Stimulated activated CD8-positive, alpha-beta memory T cell treated with anti-CD3 and anti-CD28 coated beads, Interleukin-4, amount 100 ng/mL, for 48 hours (primary cell): ENCODE measurements at regions not wholly inside any gene's neighbourhood (a gene's known extent, or its start where the extent isn't known, plus 50 kb on each side); places are given as distances from the start of the nearest gene placed in this dataset.

Experiments
- DNase-seq: peaks from one replicate; pipeline ENCODE4 v3.0.0-alpha.2; 2020

DNA sequence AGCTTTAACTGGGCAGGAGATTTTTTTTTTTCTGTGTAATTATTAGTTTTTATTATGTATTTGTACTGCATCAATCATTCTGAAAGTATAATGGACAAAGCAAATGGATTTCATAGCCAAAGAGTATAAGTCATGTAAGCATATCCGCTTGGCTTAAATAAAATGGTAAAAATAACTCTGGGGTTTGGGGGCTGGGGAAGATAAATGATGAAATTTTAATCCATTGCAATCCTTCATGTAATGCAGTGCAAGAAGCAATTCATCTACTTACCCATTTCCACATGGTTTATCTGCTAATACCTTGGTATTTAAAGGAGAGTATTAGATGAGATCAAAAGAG is 781.4 kb downstream of the QKI start:
- DNase-seq = no peak

DNA sequence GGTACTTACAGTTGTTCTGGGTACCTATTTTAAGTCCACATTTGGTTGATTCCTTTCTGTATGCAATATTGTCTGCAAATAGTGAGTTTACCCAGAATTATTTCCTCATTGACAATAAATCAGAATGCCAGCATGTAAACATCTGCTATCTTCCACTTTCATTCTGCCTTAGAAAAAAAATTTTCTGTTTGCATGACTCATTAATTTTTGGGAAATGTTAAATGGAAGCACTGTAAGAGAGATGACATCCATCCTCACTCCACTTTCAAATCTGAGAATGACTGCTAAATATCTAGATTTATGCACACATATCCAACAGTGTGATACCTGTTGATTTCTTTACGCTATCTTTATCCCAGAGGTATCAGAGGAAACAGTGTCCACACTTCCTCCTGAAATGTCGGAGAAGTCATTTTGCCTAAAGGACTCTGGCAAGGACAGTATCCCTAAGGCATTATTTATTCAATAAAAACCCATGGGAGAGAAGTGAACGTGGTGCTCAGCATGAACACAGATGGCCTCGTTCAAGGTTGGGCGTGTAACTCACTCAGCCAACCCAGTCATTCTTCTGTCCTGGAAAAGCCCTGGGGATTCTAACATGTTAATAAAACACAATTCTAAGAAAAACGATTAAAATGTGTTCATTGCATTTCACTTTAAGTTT is 780.9 kb downstream of the QKI start:
- no peak for DNase-seq

DNA sequence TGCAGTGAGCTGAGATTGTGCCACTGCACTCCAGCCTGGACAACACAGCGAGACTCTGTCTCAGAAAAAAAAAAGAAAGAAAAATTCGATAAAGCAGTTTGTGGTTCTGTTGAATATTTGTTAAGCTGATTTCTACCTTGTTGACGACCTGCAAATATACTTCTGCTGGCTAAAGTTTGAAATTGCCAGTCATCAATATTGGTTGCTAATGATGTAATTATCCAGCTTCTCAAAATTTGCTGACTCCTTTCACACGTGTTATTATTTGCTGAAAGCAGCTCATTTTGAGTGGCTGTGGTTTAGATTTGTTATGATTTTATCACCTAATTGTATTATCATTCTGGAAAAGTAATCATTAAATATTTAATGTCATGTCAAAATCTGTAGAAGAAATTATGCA is 774.3 kb downstream of the QKI start:
- no peak for DNase-seq

DNA sequence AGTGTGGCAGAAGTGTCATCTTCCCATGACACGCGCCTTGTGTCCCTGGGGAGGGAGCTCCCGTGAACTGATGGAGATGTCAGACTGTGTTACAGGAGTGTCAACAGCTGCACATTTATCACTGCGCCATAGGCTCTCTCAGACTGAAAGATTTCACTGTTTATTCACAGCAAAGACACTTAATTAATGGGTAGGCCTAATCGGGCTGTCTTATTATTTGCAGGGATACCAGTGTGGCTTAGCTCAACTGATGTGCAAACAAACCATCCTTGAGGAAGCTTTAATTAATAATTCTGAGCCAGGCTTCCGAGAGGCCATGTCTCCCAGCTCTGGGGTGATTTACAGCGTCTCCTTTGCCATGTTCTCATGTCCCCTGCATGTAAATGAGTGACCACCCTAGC is 771.0 kb downstream of the QKI start:
- DNase-seq = no peak

DNA sequence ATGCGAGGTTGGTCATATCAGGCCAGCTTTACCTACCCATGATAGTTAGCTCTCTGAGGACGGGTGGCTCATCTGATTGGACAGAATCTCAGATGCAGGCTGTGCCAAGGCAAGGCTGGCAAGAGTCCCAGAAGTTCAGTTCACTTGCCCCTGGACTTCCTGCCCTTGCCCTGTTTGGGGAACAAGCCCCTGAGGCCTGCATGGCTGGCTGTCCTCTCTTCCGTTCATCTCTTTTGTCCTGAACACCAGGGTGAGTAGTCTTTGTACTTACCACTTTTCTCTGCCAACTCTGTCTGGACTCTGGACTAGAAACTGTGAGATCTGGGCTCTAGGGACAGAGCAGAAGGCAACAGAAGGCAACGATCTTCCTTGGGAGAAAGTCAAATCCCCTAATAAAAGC is 769.9 kb downstream of the QKI start:
- no peak for DNase-seq

DNA sequence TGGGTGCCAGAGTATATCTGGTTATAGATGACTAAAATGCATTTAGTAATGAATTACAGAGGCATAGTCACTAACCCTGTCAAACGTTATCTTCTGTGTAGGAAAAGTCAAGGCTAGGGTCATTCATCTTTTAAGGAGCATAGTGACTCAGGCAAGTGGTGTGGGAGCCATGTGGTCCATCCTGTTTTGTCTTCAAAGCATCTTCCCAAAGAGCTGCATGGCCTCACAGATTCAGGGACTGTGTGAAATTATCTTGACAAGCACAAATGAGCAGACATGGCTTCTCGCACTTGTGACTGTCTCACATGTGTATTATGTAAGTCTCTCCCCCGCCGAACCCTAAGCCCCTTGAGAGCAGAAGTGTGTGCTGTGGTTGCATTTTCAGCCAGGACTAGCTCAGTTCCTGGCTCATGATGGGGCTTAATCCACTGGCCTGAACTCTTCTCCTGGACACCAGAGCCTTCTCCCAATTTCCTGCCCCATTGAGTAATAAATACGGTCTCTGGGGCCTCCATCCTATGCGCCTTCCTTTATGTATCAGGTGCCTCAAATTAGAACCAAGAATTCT is 769.1 kb downstream of the QKI start:
- no peak for DNase-seq

DNA sequence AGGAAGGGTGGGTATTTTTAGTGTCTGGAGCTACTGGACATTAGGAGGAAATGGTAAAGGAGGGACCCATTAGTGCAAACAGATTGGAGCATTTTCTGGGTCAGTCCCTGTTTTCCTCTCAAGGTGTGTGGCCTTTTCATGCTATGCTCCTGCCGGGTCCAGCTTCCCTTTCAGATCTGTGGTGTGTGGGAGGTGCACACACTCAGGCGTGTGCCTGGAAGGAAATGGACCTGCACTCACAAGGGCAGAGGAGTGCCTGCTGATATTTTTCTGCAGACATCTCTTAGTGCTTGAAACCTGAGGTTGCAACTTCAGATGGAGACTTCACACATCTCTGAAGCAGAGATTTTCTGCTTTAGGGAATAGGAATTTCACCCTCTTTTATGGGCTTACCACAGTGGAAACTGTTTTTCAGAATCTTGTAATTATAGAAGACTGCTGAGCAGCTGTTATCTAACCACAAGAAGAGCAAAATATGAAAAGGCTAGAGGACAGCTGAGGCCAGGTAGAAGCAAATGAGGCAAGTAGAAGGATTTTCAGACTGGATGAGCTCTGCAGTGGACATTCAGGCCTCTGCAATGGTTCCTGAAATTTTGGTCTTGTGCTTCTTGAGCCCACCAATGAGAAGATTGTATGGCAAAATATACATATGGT is 764.3 kb downstream of the QKI start:
- DNase-seq = no peak

DNA sequence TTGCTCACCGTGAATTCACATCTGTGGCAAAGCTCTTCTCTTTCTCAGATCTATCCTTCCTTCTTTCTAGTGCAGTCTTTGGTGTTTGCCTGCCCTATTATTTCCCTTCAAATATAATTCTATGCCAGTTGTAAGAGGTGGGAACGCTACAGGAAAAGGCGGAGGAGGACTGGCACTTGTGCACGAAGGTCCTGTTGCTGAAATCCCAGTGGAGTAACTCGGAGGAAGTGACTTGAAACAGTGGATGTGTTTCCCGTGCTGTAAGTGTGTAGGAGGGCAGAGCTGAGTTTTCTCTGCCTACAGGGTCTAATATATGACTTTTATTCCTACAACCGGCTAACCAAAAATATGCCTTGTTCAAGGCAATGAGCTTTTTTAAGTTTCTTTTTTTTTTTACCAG is 754.8 kb downstream of the QKI start:
- no peak for DNase-seq

DNA sequence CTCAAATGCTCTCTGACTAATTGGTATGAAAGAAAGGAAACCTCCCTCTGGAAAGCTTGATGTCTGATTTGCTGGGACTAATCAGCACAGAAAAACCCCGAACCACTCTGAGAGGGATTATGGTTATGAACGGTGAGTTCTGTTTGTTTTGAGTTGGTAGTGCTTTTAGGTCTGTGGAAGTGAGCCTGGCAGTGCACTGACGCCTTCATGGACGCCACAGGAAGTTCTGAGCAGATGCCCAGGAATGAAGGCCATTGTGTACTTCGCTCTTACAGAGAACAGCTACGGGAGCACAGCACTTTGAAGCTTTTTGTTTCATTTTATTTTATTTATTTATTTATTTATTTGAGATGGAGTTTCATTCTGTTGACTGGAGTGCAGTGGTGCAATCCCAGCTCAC is 754.1 kb downstream of the QKI start:
- DNase-seq = no peak

DNA sequence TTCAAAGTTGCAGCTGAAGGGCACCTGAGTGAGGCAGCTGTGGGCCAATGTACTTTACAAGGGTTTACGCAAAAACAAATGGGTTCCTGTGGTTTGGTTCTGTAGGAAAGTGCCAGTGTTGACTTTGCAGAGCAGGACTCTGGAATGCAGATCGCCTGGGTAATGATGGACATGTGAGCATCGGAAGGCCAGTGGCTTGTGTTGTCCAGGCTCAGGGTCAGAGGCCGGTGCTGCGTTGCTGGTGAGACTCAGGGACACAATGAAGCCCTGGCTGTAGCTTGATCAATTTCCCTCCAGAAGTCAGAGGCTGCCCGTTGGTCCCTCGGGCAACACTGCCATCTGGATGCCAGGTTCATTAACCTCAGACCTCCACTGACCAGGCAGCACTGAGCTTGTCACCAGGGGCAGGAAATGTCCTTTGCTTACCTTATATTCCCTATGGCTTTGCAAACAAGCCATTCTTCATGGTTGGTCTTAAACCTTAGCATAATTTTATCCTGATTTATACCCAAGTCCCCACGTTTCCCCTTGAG is 753.4 kb downstream of the QKI start:
- no peak for DNase-seq

DNA sequence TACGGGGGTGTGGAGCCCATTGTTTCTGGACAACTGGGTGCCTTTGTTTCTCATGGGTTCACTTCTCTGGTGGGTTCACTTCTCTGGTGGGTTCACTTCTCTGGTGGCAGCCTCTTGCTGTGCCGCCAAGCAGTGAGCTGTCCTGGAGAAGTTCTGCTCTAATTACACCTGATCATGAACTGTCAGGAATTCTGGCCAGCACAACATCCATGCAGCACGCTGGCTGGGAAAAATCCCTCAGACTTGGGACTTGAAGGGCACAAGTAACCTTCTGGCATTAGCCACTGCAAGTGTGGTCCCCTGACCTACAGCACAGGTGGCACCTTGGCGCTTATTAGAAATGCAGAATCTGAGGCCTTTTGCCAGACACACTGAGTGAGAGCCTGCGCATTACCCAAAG is 752.5 kb downstream of the QKI start:
- DNase-seq = no peak

DNA sequence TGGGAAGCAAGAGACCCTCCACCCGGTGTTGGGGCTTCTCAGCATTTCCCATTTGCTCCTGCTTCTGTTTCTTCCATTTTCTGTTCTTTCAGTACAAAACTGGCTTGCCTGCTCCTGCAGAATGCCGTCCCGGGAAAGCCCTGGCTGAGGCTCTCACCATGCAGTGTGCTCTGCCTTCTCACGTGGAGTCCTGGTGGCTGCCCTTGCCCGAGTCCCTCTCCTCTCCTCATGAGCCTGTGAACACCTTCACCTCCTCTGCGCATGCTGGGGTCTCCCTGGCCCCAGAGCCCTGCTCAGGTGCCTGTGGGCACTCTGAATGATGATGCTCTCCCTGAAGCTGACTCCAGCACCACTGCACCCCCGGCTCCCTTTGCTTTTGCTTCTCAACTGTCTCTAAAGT is 752.0 kb downstream of the QKI start:
- no peak for DNase-seq

DNA sequence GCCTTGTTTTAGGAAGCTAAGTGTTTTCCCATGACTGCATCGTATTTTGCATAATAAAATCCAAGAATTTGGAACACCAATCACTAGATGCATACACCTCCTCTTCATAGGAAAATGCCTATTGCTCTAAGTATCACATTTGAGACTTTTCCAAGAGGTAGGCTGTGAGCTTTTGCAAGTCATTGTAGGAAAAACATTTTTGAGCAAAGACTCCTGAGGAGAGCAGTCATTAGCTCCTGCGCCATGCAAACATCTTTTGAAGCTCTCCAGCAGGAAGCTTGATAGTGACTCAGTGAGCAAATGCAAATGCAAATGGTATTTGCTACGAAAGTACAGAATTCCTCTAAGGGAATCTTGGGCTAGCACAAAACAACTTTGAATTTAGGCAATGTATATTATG is 750.4 kb downstream of the QKI start:
- no peak for DNase-seq

DNA sequence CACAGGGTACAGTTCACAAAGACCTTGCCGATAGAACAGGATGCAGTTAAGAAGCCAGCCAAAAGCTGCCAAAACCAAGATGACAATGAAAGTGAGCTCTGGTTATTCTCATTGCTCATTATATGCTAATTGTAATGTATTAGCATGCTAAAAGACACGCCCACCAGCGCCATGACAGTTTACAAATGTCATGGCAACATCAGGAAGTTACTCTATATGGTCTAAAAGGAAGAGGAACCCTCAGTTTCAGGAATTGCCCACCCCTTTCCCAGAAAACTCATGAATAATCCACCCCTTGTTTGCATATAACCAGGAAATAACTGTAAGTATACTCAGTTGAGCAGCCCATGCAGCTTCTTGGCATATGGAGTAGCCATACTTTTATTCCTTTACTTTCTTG is 748.7 kb downstream of the QKI start:
- no peak for DNase-seq

DNA sequence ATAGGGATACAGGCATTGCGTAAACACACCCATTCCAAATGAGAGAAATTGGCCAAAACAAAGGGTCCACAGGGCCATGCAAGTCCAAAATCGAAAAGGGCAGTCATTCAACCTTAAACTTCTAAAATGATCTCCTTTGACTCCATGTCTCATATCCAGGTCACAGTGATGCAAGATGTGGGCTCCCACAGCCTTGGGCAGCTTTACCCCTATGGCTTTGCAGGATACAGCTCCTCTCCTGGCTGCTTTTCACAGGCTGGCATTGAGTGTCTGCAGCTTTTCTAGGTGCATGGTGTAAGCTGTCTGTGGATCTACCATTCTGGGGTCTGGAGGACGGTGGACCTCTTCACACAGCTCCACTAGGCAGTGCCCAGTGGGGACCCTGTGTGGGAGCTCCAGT is 744.5 kb downstream of the QKI start:
- no peak for DNase-seq

DNA sequence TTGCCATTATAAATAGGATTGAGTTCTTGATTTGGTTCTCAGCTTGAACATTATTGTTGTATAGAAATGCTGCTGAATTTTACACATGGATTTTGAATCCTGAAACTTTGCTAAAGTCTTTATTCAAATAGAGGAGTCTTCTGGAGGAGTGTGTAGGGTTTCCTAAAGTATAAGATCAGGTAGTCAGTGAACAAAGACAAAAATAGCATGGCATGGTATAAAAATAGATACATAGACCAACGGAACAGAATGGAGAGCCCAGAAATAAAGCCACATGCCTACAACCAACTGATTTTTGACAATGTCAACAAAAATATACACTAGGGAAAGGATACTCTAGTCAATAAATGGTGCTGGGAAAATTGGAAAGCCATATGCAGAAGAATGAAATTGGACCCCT is 740.1 kb downstream of the QKI start:
- DNase-seq = no peak

DNA sequence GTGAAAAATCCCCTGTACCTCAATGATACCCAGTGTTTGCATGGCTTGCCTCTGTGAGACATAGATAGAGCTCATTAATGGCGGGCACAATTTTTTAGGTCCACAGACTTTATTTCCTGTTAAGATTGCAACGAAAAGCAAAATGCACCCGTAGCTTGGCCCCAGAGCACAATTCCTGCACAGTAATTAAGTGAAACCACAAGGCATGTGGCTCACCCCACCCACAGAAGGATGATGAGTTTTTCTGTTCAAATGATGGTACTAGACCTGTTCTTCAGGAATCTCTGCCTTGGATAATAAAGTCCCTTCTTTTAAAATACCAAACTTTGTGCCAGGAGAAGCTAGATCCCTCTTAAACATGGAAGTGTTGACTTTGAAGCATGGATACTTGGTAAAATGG is 738.1 kb downstream of the QKI start:
- no peak for DNase-seq

DNA sequence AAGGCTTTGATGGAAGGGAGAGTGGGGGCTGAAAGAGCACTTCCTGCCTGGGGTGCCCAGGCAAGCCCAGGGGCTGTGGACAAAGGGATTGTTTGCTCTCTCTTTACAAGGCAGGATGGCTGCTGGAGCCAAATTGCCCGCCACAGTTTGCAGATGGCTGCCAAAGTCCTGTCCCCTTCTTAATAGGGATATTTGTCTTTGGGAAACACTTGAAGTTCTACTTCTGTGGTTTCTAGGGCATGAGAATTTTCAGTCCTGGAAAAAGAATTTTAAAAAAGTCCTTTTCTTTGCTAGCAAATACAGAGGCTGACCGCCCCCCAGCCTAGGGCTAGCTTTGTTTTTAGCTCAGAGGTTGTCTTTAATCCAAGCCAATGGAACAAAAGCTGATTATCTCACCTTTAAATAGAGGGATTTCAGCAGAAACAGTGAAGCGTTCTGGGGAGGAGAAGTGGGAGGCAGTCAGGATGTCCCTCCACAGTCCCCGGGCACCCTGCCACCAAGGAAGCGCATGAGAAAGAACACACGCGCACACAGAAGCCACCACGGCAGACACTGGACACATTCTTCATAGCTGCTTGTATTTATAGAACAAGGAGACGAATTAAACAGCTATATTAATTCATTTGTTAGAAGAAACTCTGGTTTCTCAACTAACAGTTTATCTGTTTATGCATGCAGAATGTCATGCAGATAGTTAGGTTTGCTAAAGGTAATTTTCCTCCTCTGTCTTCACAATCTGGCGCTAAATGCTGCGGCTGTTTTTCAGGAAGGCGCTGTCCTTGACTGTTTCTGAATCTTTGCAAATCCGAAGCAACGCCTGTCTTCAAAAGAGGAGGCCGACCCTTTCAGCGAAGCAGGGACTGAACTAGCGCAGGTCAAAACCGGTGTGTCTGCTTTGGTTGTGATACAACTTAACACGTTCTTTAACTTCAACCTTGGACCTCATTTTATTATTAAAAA is 736.9 kb downstream of the QKI start:
- DNase-seq = no peak

DNA sequence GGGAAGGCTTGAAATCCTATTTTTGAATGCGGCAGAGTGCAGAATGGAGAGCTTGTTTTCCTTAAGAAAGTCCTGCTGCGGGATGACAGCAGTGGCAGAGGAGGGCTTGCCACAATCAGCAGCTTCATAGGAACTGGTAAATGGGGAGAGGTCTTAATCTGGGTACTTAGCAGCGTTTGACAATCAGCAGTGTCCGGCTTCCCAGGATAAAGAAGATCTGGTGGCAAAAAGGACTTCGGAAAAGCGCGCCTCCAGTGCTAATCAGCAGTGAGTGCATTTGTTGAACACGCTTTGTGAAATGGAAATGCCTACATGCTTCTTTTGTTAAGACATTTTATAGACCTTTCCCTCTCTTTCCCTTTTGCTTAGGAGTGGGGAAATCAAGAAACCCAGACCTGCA is 735.7 kb downstream of the QKI start:
- DNase-seq = no peak

DNA sequence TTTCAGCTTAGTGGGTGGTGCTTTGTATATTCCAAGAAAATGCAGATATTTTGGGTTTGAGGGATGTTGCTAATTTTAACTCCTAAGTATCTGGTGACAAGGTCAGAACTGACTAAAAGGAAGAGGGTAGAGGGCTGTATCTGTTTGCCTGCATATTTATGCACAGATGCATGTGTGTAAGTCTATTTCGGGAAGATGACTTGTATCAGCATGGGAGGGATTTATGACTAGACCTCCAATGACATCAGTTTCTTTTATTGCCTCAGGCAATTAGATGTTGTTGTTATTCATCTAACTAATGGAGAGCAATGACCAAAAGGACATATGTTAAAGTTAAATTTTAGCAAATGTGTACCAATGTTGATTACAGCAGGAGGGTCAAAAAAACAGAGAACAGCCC is 734.3 kb downstream of the QKI start:
- DNase-seq = no peak

DNA sequence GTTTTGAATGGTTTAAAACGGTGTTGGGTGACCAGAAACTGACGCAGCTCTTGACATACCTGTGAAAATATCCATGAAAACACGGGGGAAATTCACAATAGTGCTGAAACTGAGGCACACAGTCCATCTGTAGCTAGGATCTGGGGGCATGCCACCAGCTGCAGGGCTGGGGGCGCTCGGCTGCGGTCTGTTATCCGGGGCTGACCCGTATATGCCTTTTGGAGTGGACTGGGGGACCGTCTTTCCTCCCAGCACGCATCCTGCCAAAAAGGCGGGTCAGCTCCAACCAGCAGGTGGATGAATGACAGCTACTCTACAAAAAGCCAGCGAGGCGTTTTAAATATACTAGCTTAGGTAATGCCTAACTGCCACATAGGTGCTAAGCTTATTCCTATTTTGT is 729.8 kb downstream of the QKI start:
- no peak for DNase-seq

DNA sequence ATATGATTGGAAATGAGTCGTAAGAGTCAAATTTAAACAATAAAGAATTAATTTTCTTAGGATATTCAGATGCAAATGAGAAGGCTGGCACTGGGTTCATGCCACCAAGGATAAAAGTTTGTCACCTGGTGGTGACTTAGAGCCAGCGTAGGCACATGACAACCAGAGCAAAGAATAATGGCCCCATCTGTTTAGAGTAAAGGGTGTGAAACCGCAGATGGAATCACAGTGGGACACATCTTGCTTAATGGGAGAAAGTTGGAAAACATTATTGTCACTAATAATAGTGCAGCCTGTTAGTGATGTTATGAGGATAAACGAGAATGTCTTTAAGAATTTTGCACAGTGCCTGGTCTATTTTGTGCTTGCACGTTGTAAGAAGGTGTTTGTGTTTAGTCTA is 727.8 kb downstream of the QKI start:
- DNase-seq = no peak

DNA sequence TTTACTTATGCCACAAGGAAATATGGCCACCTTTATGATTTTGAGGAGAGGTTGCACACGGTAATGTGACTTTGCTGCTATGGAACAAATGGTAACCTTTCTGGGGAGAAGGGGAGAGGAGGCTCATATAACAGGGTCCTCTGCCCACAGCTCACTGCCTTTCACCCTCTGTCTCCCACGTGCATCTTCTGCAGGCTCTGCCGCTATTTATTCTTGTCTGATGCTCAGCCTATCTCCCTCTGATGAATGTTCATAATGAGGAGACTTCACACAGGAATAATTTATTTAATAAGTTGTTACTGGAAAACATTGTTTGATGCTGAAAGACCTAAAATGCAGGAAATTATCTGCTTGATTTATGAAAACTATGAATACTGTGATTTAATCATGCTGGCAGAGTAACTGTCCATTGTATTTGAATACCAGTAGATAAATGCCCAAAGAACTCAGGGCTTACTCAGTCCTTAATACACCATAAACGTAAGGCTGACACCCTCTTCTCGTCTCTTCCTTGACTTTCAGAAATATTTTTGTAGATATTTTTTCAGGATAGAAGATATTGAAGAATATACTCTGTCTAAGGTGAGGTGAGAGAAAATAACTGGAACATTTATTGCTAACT is 721.1 kb downstream of the QKI start:
- DNase-seq = no peak
